Inflammatory macrophage (primary cell): ENCODE measurements at regions not wholly inside any gene's neighbourhood (a gene's known extent, or its start where the extent isn't known, plus 50 kb on each side); places are given as distances from the start of the nearest gene placed in this dataset.
A peak's percentile ranks its signal among the peaks of the same experiment; 100 is the strongest.

Source experiments
- DNase-seq, 2 donors: peaks; one replicate each; pipeline ENCODE4 v3.0.0-alpha.2; 2020 to 2022

DNA sequence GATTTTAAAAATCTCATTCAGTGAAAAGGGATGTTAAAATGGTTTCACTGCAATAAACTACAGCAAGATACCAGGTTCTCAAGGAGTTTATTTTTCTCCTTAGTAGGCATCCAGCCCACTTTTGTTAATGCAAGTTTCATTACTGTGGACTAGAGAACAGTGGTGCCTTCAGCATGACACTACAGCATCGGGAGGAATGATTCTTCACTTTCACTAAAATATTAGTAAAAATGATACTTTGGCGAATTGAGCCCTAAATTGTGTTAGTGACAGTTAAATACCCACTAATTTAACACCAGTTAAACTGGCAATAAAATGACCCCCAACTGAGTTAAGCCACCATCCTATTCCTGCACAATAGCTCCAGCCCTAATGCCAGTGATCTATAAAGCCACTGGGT is 152.2 kb upstream of the MPDZ start:
- no peak for DNase-seq

DNA sequence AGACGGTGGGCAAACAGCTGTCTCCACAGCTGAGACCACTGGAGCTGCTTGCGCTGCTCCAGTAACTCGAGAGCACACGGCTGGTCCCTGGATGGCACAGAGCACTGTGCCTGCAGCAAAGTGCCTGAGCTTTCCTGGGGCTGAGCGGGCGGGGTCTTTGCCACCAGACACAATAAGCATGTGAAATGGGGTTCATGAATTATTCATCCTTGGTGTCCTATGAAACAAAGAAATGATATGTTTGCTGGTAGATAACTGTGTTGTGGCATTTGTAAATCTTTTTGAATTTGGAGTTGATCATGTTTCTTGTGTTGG is 151.7 kb upstream of the MPDZ start:
- no peak for DNase-seq

DNA sequence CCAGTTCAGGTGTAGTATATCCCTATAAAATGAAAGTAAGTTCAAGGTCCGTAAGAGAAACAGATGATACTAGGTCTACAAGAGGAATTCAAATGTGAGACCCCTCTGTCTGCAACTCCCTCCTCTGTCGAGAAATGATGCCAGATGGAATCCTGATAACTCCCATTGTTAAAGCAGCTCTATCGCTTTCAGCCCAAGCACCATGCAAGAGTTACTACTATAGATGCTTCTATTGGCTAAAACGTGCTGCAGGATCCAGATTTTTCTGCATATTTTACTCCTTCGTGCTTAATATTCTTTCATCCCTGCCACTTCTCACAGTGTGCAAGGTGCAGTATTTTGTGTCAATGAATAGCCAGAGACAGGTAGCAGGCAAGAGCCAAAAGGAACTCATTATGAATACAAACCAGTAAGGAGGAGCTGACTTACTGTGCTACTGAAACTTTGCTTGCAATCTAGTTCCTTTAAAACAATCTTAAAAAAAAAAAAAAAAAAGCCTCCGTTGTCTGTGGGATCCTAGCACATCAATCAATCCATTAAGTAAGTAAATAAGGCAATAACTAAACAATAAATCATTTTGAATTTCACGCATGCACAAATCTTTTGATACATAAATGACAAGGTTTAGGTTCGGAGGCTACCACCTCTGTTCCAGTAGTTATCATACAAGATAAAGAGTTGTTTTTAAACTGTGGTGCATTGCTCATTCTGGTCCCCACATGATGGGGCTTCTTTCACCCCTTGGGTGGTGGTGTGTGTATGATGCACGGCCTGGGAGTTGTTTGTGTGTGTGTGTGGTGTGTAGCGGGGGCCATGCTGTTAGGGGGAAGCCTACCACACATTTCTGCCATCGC is 151.1 kb upstream of the MPDZ start:
- no peak for DNase-seq

DNA sequence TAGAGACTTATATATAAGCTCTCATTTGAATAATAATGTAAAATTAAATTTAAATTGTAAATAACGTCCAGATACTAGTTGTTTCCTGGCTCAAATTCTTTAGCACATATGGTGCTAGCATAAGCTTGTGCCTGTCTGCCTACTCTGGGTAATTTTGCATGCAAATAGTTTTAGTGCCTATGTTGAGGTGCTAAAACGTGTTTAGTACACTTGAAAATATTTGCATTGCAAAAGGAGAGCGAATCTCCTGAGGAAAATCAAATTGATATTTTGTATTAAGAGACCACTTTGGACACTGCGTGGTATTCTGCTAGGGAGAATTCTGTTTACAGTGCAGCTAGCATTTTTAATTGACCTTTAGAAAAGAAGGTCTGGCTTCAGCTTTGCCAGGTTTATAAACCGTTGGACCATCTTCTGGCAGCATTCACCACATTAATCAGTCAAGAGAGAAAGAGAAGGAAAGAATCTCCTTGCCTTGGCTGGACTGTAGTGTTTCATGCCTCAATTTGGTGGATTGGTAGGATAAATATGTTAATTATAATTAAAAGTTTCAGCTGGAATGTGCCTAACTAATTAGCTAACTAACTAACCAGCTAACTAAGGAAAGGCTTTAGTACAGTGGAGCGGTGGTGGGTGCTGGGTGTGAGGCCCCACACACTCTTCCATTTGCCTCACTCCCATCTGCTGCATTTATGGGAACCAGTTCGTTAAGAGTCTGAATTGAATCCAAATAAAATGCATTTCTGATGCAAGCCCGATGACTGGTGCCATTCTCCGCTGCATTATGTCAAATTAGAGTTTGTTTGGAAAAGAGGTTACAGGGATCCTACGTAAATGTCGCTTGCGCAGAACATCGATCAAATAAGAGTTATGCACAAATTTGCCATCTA is 150.1 kb upstream of the MPDZ start:
- no peak for DNase-seq

DNA sequence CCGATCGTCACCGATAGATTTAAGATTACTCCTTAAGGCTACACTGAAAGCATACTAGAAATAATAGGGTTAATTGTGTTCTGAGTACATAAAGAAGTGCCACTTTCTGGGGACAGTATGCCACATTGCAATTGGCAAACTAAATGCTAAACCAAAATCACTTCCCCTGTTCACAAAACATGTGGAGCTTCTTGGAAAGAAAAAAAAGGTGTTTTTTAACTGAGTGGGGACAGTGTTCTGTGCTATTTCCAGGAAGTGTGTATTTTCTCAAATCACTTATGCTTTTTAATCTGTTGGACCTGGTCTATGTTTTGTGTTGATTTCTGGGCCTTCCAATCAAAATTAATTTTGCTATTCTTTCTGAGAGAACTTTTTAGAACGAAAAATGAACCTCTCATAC is 149.3 kb upstream of the MPDZ start:
- DNase-seq = no peak

DNA sequence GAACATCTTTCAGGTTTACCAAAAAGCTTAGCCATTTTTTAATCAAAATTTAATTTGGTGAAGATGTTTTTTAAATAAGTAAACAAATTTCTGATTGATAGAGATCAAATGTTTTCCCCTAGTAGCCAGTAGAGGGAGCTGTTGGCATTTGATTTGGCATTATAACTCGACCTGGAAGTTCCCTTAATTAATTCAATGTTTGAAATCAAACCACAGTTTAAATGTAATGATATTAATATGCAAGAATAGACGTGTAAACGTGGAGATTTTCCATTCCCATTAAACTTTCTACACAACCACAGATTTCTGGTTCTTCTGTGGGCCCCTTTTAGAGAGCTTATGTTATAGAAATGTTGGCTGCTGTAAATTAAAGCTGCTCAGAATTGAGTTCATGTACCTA is 148.1 kb upstream of the MPDZ start:
- peak; percentile 35 to 44 for DNase-seq

DNA sequence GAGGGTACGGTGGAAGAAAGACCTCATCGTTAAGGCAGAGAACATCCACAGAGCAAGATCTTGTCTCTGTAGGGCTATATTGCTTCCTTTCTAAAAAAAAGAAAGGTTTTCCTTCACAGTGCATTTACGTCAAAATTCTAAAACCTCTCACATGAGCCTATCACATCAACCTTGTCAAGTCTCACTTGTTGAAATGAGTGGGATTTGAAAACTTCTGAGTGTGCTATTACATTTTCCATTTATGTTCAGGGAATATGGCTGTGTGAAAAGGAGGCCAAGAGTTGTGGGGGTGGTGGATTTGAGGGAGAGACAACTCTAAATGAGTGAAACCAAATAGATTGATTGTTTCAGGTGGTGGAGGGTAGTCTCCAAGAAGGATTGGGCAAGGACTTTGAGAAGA is 147.1 kb upstream of the MPDZ start:
- no peak for DNase-seq

DNA sequence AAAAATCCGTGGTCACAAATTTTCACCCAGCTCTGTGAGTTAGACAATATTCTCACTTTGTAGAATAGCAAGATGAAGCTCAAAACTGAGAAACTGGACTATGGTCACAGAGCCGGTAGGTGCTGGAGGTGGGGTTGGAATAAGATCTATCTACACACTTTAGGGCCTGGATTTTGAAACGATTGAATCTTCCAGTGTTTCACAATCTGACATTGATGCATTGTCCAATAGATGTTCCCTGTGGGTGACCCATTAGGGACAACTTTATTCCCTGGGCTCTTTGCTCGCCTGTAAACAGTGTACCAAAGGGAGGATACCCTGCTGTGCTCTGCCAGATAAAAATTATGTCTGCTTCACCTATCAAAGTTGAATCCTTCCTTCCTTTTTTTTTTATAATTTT is 145.4 kb upstream of the MPDZ start:
- DNase-seq = no peak

DNA sequence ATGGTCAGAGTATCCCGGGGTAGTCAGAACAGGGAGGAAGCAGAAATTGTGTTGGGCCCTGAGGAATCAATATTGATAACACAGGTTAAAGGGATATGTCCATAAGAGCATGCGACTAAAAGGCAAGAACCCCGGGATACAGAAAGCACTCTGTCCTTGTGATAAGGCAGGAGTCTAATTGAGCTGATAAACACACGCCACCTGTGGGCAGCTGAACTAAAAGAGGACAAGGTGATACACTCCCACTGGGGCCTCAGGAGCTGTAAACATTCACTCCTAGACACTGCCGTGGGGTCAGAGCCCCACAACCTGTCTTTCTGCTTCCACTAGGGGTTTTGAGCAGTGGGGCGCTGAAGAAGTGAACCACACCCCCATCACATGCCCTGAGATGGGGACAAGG is 144.7 kb upstream of the MPDZ start:
- DNase-seq = no peak

DNA sequence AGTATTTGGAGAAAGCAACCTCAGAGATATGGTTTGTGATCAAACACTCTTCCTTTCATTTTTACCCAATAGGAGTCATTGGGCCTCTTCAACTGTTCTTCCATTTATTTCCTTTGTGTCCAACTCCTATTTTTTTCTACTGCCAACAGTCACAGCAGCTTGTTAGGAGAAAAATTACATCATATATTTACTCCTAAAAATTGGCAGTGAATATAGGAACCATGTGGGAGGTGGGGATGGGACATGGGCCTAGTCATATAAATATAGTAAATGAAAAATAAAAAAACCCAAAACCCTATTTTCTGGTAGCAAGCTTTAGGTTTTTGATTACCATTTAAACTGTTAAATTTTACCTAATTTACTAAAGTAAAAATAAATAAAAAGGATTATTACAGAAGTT is 134.9 kb upstream of the MPDZ start:
- DNase-seq = no peak

DNA sequence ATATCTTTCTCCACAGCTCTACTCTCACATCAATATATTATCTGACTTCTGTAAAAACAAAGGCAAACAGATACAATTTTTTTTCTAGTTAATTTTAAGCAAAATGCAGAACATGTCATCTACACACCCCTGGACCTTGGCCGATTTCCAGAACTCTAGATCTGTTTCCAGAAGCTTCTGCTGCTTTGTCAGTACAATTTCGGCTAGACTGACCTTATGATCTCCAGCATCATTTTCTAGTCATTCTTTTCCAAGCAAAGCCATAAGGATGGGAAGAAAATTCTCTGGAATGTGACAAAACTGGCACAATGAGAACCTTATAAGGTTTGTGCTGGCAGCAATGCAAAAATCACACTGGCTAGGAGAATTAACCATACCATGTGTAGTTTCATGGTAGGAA is 132.8 kb upstream of the MPDZ start:
- no peak for DNase-seq

DNA sequence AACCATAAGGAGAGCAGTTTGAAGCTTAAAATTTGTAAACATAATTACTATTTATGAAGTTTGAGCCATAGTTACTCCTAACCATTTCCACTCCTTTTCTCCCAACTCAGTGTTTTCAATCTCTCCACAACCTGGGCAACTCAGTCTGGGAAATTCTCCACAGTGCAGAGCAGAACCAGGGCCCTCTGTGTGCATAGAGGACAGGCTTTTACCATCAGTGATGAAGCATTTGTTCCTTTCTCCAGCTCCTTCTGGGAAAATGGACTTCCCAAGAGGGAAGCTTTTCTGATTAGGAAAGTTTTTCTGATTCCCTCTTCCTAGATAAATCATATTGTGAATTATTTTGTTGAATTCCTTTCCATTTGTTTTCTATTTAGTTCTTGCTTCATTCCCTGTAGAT is 132.3 kb upstream of the MPDZ start:
- no peak for DNase-seq

DNA sequence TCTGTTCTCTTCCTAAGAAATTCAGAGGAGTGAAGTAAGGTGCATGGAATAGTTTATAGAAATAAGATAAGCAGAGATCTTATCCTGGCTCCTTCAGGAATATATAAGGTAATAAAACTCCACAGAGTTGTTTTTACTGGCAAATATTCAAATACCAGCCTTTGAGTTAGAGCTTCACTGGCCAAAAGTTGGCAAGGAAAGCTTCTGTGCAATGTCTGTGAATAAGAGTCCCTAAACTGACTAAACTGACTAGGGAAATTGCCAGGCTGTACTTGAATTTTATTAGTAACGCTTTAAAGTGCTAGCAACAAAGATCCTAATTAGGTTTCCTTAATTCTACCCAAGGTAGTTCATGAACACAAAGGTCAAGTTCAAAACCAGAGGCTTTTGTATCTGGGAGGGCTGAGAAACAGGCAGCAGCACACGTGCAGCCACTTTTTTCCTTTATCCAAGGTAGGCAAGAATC is 131.1 kb upstream of the MPDZ start:
- DNase-seq = no peak

DNA sequence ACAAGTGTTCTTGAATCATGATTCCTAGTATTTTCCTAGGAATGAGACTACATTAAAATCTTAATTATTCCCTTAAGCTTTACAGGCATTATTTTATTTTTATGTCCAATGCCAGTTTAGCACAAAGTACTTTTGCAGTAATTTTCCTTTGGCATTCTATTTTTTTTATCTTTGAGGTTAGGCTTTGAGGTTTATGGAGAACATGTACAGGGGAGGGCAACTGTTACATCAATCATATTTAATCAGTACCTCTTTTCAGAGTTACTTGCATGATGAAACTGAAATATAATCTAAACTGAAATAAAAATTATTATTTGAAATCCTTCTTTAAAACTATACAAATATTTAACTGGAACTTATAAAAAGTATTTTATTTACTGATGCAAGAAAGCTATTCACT is 118.2 kb upstream of the MPDZ start:
- DNase-seq = no peak

DNA sequence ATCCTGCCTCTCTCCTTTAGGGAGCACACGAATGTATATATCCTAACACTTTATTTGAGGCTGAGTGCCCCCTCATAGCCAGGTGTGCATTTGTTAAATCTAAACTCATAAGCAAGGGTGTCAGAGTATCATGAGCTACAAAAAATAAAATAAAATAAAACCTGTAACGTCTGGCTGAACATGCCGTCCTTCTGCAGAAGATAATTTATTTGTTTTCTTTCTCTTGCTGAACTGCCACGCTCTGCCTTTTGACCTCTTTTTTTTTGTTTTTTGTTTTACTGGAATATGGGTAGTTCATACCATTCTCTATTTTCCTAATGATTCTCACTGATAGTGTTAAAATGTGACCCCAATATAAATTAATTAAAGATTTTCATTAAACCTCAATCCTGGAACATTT is 117.7 kb upstream of the MPDZ start:
- no peak for DNase-seq

DNA sequence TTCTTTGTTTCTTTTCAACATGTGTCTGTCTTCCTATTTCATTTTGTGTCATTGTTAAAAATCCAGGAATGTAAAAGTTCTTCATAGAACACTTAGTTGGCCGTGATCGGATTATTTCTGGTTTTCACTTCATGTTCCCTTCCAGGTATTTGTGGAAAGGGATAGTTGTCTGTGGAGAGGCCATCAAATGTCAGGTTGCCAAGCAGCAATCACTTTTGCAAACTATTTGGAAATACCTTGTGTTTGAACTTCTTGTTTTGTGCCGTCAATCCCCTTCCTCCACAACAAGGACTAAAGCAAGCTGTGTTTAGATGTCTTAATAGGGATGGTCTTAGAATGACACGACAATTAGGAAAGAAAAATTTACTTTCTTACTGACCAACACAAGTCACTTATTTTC is 116.9 kb upstream of the MPDZ start:
- no peak for DNase-seq

DNA sequence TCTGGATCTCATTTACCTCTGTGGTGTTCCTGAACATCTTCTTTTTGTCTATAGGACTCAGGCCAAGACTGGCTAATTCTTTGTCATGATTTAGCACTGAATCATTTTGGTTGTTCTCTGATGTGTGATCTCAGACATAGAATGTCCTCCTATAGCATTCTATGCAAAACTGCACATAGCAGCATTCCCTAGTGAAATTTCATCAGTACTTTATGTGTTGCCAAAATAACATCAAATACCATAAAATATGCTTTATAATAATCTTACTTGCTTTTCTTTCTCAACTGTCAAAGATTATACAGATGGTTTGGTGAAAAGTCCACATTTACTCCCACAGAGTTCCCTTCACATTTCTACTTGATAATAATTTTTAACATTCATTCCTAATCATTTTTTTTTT is 115.7 kb upstream of the MPDZ start:
- DNase-seq = no peak

DNA sequence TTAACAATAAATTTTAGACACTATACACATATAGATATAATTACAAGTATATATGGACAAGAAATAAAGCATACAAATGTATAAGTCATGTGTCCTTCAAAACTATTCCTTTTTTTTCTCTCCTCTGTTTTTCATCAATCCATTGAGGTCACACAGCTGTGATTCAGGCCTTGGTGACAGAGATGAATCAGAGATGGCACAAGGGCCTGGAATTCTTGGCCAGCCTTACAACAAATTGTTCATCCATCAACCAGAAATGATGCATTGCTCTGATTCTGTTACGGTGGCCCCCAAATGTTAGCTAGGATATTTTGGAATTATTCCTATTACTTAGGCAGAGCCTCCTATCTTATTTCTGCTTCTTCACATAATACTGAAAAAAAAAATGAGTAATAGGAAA is 108.7 kb upstream of the MPDZ start:
- DNase-seq = no peak

DNA sequence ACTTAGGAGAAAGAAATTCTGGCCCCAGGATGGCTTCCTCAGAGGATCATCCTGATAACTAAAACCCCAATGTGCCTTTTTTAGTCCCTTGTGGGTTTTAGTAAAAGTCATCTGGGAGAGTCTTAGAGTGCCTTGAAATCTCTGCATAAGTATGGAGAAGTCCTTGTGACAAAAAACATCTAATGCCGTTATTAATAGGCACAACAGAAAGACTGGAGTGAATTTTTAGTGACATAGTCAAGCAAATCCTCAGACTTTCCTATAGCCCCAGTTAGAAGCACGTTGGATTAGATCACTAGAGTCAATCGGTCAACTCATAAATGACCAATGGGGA is 108.2 kb upstream of the MPDZ start:
- no peak for DNase-seq

DNA sequence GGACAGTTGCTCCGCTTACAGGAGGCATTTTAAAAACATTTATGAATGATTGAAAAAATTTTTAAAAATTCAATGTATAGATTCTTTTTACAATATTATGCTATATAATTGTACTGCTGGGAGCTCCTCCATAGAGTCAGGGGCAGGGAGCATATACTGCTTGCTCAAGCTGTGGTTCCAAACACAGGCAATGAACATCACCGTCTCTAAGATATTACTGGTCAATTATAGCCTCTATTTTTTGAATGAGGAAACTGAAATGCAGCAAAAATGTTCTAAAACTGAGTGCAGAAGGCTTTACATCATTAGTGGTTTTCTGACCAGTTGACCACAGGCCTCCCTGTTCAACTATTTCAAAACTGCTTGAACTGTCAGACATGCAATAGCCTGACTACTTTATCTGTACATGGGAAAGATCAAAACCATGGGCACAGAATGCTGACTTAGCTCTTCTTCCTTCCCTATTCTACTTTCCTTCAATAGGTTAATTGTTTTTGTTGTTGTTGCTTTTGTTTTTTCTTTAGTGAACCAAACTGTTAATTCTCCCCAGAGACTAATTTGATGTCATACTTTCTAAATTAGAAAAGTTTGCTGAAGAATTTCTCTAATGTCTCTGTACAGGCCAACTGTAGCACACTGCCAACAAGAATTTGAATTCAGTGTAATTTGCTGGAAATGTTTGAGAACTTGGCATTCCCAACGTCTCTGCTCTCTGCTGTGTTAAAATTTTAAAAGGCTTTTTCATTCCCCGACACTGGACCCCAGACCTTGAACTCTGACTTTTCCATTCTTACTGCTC is 107.6 kb upstream of the MPDZ start:
- DNase-seq = no peak

DNA sequence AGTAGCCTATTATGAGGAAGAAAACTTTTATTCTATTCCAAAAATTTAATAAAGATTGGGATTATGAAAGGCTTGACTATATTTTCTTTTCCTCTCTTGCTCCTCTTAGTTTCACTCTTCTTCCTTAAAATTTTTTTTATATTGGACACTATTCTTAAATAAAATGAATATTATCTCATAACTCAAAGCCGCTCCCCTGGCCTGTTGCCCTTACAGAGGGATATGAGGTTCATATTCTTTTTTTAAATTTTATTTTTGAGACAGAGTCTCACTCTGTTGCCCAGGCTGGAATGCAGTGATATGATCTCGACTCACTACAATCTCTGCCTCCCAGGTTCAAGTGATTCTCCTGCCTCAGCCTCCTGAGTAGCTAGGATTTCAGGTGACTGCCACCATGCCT is 106.8 kb upstream of the MPDZ start:
- no peak for DNase-seq

DNA sequence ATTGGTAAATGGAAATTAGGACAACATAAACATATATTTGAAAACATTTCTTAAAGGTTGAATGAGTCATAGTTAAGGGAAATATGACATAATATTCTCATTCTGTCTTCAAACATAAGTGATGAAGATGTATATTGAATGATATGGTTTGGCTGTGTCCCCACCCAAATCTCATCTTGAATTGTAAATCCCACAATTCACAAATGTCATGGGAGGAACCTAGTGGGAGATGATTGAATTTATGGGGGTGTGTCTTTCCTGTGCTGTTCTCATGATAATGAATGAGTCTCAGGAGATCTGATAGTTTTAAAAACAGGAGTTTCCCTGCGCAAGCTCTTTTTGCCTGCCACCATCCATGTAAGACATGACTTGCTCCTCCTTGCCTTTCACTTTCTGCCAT is 104.4 kb upstream of the MPDZ start:
- DNase-seq = no peak

DNA sequence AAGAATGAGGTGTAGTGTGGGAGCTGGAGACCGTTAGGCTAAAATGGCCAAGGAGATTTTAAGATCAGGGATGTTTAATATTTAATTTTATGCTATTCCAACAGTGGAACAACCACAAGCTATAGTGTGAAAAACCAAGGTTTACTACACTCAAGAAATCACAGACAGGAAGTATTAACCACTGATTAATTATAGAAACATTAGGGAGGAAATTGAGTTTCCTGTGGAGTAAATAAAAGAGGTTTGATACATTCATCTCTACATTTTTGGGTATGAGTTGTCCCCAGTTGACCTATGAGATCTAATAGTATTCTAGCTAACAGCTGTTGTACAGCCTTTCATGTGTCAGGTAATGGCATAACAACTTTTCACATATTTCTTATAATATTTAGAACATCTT is 103.7 kb upstream of the MPDZ start:
- no peak for DNase-seq

DNA sequence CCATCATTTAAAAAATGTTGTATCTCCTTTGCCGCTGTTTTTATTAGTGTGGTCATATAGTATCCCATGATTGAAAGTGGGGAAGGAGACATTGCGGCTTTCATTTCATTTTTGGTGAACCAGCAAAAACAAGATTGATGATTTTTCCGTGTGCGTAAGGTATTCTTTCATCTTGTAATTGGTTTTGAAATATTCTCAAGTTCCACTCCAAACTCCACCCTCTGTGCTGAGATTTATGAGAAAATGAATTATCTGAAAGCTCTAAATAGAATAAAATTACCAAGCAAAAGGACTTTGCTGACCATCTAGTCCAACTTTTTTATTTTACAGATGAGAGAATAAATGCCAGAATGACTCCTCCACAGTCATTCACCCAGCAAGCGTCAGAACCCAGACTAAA is 103.1 kb upstream of the MPDZ start:
- no peak for DNase-seq
